ENCODE measurements at regions not wholly inside any gene's neighbourhood (a gene's known extent, or its start where the extent isn't known, plus 50 kb on each side); places are given as distances from the start of the nearest gene placed in this dataset.
A peak's percentile ranks its signal among the peaks of the same experiment; 100 is the strongest.

DNA sequence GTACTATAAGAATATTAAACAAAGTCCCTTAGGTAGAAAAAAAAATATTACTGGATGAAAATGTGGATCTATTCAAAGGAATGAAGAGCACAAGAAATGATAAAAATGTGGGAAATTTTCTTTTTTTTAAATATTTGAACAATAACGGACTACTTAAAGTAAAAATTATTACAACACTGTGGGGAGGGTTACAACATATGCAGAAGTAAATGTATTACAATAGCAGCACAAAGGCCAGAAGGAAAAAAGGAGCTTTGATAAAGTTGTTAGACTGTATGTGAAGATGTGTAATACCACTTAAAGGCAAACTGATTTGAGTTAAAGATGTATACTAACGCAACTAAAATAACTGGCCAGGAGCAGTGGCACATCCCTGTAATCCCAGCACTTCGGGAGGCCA, 427.1 kb downstream of the SHQ1 start:
- DNase-seq = no peak

DNA sequence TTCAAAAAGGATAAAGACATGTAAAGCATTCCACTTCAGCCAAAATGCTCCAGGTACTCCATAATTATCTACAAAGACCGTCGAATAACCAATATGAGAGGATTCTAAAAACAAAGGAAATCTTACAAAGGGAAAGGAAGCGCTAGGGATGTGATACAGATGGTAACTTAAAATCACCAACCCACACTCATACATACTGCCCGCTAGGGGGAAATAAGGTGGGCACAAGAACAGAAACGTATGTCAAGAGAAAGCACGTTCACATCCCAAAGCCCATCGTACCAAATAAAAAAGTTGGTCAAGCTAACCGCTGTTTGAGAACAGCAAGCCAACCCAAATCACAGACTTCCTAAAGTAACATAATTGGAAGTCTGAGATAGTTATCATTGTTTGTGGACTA, 429.4 kb downstream of the SHQ1 start:
- no peak for DNase-seq

DNA sequence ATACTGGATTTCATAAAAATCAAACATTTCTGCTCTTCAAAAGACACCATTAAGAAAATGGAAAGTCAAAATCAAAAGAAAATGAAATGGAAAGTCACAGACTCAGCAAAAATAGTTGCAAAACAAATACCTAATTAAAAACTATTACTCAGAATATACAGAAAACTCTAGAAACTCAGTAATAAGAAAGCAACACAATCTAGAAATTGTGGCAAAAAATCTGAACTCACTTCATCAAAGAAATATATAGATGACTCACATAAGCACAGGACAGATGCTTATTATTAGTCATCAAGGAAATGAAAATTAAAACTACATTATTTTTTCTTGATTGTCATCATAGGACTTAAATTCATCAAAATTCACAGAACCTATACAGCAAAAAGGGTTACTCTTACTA, 430.0 kb downstream of the SHQ1 start:
- no peak for DNase-seq

DNA sequence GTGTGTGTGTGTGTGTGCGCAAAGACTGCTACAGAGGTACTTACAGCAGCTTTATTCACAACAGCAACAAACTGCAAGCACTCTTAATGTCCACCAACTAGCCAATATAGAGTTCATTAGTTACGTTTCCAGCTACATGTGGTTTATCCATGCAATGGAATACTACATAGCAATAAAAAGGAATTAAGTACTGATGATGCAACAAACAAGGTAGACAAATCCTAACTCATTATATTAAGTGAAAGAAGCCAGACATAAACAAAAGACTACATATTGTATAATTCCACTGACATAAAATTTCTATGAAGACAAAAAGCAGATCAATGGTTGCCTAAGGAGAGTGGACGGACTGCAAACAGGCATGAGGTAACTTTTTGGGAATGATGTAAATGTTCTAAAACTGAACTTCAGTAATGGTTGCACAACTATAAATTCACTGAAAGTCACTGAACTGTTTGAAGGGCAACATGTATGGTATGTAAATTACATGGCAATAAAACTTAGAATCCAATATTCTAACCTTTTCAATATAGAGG, 433.7 kb downstream of the SHQ1 start:
- DNase-seq = no peak

DNA sequence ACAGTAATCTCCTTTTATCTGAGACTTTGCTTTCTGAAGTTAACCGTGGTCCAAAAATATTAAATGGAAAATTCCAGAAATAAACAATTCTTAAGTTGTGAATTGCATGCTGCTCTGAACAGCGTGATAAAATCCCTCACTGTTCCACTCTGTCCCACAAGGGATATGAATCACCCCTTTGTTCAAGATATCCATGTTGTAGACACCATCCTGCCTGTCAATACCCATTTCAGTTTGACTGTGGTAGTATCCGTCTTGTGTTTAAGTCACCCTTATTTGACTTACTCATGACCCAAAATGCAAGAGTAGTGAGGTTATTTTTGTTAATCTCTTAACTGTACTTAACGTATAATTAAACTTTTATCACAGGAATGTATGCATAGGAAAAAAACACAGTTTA, 435.0 kb downstream of the SHQ1 start:
- no peak for DNase-seq

DNA sequence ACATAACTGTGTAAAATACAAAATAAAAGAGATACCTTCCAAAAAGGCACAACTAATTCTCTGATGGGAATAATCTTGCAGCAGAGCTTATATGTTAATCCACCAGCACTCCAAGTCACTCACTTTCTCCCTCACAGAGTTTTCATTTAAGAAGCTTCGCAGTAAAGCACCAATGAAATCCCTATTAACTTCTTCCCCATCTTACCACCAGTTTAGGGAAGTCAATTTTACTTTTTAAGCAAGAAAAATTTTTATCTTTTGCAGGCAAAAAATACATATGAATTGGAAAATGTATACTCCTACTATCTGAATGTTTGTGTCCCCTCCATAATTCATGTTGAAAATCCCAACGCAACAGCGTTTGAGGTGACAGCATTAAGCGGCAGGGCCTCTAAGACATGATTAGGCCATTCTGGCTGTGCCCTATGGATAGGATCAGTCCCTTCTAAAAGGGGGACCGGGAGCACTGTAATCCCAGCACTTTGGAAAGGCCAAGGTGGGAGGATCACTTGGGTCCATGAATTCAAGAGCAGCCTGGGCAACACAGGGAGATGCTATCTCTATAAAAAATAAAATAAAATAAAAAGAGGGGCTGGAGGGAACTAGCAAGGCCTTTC, 435.8 kb downstream of the SHQ1 start:
- no peak for DNase-seq

DNA sequence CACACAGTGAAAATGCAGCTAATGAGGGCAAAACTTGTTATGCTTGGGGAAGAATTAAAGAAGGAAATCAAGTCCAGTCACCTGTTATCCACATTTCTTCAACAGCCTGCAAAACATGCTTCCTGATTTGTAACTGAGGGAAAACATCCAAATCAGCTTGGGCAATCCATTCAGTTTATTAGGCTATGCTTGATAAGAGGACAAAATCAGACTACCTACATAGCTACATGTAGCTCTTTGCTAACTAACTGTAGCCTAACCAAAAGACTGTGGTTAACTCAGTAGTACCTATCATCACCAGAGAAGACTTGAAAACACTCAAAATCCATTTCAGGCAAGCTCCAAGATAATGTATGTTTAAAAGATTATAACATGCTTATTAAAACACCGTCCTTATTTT, 436.4 kb downstream of the SHQ1 start:
- DNase-seq = no peak

DNA sequence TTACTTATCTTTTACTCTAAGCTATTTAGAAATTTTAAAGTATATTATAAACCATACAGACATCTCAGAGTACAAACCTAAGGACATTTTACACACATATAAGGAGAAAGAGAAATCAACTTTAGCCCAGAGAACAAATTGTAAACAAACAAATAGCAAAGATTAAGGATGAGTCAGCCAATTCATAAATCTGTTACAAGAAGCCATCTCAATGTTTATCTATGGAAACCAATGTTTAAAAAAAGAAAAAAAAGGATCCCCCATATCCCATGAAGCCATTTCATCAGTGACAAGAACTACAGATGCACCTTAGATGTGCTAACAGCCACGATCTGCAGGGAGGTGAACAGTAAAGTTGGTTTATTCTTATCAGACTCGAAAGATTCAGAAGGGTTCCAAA, 437.1 kb downstream of the SHQ1 start:
- no peak for DNase-seq

DNA sequence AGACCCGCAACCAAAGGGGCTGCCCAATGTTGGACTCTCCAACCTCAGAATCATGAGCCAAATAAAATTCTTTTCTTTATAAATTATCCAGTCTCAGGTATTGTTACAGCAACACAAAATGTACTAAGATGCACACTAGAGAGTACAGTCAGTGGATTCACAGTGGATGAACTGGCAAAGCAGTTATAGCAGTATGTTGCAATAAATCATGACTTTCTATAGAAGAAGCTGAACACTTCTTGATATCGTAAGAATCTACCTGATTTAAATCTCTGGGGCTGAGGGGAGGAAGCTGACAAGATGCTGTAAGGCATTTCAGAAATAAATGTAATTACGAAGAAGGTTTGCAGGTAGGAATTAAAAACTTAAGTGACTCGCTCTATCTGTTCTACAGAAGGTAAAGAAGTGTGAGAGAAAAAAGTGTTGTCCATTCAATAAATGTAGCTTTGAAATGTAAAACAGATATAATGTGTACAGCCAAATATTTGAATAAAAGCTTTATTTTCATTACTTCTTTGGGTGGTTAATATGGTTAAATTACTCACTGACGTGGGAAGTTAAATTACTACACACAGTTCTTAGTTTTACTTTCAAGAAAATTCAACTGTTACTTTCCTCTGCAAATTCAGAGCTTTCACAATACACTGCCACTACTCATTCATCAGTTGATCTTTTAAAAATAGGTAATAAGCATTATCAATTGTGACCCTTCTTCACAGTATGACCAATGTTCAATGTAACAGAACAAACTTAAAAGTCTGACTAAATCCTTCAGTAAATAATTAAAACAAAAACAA, 439.1 kb downstream of the SHQ1 start:
- DNase-seq = no peak

DNA sequence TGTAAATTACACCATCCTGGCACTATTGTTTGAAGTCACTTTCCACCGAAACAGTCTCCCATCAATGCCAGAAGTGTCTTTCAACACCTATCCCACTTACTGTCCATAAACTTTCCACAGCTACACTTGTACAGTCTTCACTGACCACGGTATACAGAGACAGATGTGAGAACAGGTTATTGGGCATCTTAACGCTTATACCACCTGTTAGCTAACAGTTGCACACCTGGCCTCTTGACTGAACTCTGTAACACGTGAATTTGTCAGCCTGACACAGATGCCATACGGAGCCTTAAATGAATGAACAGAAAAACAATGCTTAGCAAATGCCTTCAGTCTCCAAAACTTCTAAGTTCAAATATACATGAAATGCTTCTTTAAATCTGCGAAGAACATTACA, 440.5 kb downstream of the SHQ1 start:
- peak; percentile 29 to 32 for DNase-seq

DNA sequence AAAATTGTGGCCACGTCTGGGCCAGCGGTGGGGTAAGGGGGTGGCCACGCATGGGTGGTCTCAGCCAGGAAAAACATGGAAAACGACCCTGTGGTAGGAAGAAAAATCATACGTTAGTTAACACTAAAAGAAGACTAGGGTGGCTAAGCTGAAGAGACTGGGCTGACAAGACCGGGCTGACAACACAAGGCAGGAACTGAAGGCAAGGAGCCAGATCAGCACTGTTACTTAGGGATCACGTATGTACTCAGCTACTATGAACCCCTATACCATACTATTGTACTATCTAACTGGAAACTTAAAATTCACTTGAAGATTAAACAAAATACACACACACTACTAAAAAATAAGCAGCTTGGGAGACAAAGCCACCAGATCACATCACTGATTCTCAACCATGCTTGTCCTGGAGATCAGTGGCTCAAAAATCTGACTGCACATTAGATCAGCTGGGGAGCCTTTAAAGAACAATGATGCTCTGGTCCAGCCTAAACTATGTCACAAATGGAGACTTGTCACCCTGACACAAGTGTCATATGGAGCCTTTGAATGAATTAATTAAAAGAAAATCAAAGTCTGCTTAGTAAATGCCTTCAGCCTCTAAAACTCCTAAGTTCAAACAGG, 442.2 kb downstream of the SHQ1 start:
- no peak for DNase-seq

DNA sequence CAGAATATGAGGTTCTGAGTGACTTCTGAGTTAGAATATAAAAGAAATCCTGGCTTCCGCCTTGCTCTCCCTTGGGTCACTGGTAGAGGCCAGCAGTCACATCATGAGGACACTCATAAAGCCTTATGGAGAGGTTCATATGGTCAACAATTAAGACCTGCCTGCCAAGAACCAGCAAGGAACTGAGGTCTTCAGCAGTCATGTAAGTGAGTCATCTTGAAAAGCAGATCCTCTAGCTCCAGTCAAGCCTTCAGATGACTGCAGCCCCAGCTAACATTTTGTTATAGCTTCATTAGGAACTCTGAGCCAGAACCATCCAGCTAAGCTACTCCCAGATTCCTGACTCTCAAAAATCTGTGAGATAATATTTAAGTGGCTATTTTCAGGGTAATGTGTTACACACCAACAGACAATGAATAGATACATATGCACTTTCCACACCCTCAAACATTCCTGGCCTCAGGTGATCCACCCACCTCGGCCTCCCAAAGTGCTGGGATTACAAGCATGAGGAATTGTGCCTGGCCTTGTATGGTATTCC, 447.2 kb downstream of the SHQ1 start:
- no peak for DNase-seq

DNA sequence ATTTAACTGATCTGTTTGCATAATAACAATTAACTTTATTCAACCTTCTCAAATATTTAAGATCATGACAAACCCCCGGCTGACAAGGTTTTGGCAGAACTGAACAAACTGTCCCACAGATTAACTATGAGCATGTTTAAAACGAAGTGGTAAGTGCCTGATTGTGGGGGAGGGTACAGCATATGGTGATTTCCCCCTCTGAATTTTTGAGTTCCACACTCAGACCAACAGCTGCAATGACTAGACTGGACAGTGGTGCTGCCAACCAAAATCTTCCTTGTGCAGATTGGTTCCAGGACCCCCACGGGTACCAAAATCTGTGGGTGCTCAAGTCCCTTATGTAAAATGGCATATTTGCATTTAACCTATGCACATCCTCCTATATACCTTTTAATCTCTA, 449.5 kb downstream of the SHQ1 start:
- no peak for DNase-seq

DNA sequence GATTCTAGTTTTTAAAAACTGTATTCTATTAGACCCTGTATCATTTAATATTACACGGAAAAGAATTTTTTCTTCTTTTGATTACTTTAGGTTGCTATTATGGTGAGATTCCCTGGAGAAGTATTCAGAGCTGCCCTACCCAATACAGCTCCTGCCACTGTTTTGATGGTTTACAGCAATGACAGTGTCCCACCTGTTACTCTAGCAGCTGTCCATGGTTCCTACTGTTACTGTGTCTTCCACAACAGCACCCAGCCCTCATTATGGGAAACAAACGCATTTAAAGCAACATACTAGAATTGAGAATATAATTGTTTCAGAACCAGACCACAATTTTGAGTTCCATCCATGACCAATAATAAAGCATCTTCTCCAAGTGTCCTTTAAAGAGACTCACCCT, 450.7 kb downstream of the SHQ1 start:
- no peak for DNase-seq

DNA sequence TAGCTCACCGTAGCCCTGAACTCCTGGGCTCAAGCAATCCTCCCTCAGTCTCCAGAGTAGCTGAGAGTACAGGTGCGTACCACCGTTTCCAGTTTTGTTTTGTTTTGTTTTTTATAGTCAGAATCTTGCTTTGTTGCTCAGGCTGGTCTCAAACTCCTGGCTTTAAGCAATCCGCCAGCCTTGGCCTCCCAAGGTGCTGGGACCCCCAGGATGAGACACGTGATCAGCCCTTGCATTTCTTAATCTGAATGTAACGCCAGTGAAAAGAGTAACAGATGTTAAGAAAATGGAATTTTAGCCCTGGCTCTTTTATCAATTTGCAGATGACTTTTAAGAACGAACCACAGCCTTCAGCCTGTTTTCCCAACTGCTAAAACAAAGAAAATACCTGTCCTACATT, 451.3 kb downstream of the SHQ1 start:
- DNase-seq = no peak

DNA sequence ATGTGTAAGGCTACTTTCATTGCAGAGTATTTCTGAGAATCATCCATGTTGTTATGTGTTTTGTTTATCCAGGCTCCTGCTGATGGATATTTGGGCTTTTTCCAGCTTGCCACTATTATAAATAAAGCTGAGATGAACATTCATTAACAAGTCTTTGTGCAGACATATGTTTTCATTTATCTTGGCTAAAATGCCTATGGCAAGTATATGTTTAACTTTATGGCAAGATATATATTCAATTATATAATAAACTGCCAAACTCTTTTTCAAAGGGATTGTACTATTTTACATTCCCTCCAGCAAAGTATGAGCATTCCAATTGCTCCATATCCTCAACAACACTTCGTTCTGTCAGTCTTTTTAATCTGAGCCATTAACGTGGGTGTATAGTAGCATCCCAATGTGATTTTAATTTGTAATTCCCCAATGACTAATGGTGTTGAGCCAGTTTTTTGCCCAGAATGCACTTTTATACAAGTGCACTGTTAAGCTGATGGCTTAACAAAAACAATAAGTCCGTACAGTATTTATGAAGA, 452.4 kb downstream of the SHQ1 start:
- DNase-seq = no peak

DNA sequence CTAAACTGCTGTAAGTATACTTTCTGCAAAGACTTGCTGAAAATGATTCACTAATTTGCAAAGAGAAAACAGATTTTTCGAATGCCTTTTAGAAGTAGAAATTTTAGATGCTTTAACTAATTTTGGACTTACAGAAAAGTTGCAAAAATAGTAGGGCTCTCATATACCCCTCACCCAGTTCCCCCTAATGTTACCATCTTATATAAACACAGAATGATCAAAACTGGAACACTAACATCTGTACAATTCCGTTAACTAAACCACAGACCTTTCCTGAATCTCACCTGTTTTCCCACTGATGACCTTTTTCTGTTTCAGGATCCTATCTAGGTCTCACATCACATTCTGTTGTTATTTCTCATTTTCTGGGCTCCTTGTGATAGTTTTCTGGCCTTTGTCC, 454.8 kb downstream of the SHQ1 start:
- no peak for DNase-seq

DNA sequence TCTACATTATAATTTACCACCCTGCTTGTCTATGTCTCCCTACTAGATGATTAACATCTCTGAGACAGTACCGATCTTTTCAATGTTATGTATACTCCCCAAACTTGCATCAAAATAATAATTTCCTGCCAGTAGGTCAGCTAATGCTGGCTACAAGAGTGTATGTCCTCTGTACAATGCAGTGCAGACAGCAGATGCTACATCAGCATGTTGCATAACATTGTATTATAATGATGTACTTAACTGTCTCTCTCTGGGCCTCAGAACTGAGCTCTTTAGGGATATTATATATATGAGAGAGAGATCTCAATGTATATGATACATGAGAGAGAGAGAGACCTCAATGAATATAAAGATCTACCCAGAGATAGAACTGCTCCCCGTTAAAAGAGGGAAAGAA, 456.6 kb downstream of the SHQ1 start:
- no peak for DNase-seq

DNA sequence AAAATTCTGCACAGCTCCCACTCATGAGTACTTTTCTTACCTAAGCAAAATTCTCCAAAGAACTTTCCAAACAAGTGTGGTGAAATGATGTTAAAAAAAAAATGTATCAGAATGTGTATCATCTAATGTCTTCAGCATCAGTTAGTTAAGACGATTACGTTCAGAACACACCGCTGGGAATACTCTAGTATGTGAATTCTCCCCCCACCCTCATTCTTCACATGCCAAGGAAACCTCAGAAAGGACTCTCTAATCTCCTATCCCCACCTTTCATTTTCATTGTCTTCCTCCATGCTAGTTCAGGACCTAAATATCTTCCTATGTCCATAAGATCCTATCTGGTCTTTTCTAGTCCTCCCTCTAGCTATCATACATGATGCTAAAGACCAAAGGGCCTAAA, 457.4 kb downstream of the SHQ1 start:
- no peak for DNase-seq

DNA sequence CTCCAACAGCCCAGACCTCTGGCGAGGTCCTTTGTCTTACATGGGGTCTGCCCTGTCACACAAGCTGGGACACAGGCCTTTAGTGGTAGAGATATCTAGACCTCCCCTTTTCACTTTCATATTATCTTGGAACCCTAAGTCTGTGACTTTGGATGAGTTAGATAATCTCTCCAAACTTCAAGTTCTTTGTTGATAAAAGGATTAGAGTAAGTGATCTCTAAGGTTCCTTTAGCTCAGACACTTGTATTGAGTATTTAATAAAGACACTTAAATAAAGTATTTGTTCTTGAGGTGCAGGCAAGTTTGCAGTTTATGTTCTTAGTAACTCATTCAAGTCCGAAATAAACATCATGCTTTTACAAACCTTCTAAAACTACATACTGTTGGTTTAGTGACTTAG, 459.6 kb downstream of the SHQ1 start:
- no peak for DNase-seq

DNA sequence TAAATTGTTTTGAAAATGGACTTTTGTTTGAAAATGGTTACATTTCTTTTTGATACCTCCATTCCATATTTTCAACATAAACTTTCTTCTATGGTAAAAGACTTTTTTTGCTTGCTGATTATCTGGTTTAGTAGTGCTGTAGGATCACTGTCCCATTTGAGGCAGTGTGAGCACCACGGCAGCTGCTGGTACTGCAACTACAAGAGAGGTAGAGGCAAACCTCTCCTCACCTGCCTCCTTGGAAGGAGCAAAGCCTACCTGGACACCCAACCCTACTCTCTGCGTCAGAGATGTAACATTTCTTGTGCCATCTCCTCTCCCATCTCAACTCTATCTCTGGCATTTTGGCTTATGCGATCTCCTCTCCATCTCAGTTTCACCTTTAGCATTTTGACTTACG, 460.1 kb downstream of the SHQ1 start:
- no peak for DNase-seq

DNA sequence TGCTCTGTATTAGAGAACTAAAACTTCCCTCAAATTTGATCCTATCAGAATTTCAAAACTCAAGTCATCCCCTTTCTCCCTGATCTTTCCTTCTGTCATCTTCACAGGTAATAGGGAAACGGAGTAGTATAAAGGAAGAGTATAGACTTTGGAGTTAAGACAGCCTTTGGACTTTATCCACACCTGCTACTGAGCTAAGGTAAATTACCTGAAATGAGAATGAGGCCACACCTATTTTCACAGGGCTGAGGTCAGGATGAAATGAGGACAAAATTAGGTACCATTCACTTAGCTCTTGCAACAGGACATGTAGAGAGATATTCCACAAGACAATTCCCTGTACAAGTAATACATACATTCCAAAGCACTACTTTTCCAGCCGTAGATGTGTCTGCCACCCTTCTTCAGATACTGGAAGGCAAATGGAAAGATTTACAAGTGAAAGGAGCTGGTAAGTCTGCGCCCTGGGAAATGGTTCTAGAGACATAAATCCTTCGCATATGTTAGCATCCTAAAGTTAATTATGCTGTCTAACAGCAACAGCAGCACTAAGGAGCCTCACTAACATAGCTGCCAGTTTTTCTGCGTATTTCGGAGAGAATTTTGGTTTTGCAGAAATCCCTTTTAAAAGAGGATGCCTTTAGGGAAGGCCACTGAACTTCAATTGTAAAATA, 461.8 kb downstream of the SHQ1 start:
- DNase-seq = no peak

DNA sequence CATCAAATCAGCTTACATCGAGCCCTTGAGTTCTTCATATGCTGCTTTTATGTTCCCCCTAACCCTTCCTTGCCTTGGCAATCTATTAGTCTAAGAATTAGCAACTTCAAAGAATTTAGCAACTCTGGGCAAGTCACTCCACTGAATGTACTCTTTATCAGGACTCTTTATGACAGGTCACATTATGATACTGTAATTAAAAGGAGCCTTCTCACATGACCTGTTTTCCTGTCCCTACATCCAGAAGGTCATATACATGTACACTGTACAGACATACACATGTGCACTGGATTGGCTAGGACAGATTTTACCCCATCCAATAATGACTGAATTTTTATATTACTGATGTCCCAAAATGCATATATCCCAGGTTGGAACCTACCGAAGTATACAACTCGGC, 463.1 kb downstream of the SHQ1 start:
- no peak for DNase-seq

Measured in SHP77 (cell line).